ENCODE measurements at regions not wholly inside any gene's neighbourhood (a gene's known extent, or its start where the extent isn't known, plus 50 kb on each side); places are given as distances from the start of the nearest gene placed in this dataset.

GRCh38 chr10:92790440-92790839, 57.9 kb upstream of the EXOC6 start:
- TF ChIP-seq BHLHE40 (IDR thresholded peaks at IDR 0.05; ENCODE audit: borderline replicate concordance): no peak
- no peak for TF ChIP-seq ZNF384 (IDR thresholded peaks at IDR 0.05)
- no peak for TF ChIP-seq ARNT (IDR thresholded peaks at IDR 0.05)
- TF ChIP-seq SUZ12 (IDR thresholded peaks at IDR 0.05): no peak
- no peak for TF ChIP-seq FOXK2 (IDR thresholded peaks at IDR 0.05)
- TF ChIP-seq TARDBP (IDR thresholded peaks at IDR 0.05): no peak
- no peak for TF ChIP-seq FOXM1 (IDR thresholded peaks at IDR 0.05; ENCODE audit: borderline replicate concordance)
- no peak for TF ChIP-seq FOXA1 (IDR thresholded peaks at IDR 0.05)
- no peak for TF ChIP-seq ELF4 (IDR thresholded peaks at IDR 0.05)
- no peak for TF ChIP-seq SP1 (IDR thresholded peaks at IDR 0.05)
